ENCODE measurements at regions not wholly inside any gene's neighbourhood (a gene's known extent, or its start where the extent isn't known, plus 50 kb on each side); places are given as distances from the start of the nearest gene placed in this dataset.
A peak's percentile ranks its signal among the peaks of the same experiment; 100 is the strongest.

- TF ChIP-seq FOXO1 (CRISPR knock-in tag; IDR thresholded peaks at IDR 0.05) (peak; percentile 38; the same call in 1 of the 2 replicates), IKZF1 (IDR thresholded peaks at IDR 0.05) (no peak), TEAD3 (CRISPR knock-in tag; optimal IDR thresholded peaks at IDR 0.05; ENCODE audit: borderline replicate concordance) (peak; percentile 40), HMGXB4 (CRISPR knock-in tag; IDR thresholded peaks at IDR 0.05; ENCODE audit: borderline replicate concordance in 1 of 2, low read depth in 1 of 2) (peak; percentile 74; a peak in 3 of 4 replicates), NR1H2 (CRISPR knock-in tag; IDR thresholded peaks at IDR 0.05; ENCODE audit: borderline replicate concordance, low read depth) (no peak), SKIL (CRISPR knock-in tag; IDR thresholded peaks at IDR 0.05; ENCODE audit: borderline replicate concordance) (no peak), PATZ1 (CRISPR knock-in tag; IDR thresholded peaks at IDR 0.05) (peak; percentile 76), ZNF710 (CRISPR knock-in tag; IDR thresholded peaks at IDR 0.05; ENCODE audit: borderline replicate concordance) (peak; percentile 44; the same call in 1 of the 2 replicates), ZNF564 (CRISPR knock-in tag; IDR thresholded peaks at IDR 0.05) (0 out of 2 replicates have a peak, but pooled peaks have one; percentile 34), FIP1L1 (IDR thresholded peaks at IDR 0.05; ENCODE audit: borderline replicate concordance, insufficient read depth, low read depth, low read length) (no peak), ZNF468 (CRISPR knock-in tag; IDR thresholded peaks at IDR 0.05) (no peak), ZNF687 (CRISPR knock-in tag; IDR thresholded peaks at IDR 0.05) (peak; percentile 82), ZC3H13 (CRISPR knock-in tag; IDR thresholded peaks at IDR 0.05) (no peak), ESRRA (CRISPR knock-in tag; IDR thresholded peaks at IDR 0.05; ENCODE audit: low read depth) (peak; percentile 66)
These were observed 204.1 kb upstream of the CIBAR2 start (continued) for GRCh38 chr16:85316321-85316919.
